Ishikawa (cell line): ENCODE measurements at regions not wholly inside any gene's neighbourhood (a gene's known extent, or its start where the extent isn't known, plus 50 kb on each side); places are given as distances from the start of the nearest gene placed in this dataset.

Source experiments
- CEBPB ChIP-seq: IDR thresholded peaks from 2 replicates; pipeline ENCODE4 v1.6.1; 2012
- CREB1 ChIP-seq: IDR thresholded peaks from 2 replicates; pipeline ENCODE4 v1.6.1; 2012; ENCODE audit warnings: low read depth
- EGR1 ChIP-seq: IDR thresholded peaks from 2 replicates; pipeline ENCODE4 v1.6.1; 2012
- EP300 ChIP-seq: IDR thresholded peaks from 2 replicates; pipeline ENCODE4 v1.6.1; 2012; ENCODE audit warnings: borderline replicate concordance
- FOXM1 ChIP-seq: IDR thresholded peaks from 2 replicates; pipeline ENCODE4 v1.6.1; 2012; ENCODE audit warnings: low read depth, borderline replicate concordance
- MAX ChIP-seq: IDR thresholded peaks from 2 replicates; pipeline ENCODE4 v1.6.1; 2012
- NFIC ChIP-seq: IDR thresholded peaks from 2 replicates; pipeline ENCODE4 v1.6.1; 2012
- RAD21 ChIP-seq: IDR thresholded peaks from 2 replicates; pipeline ENCODE4 v1.6.1; 2012; ENCODE audit warnings: low read depth
- REST ChIP-seq: IDR thresholded peaks from 2 replicates; pipeline ENCODE4 v1.6.1; 2012; ENCODE audit warnings: low read depth, mild to moderate bottlenecking
- TAF1 ChIP-seq: IDR thresholded peaks from 2 replicates; pipeline ENCODE4 v1.6.1; 2012; ENCODE audit warnings: low read depth, mild to moderate bottlenecking
- TCF12 ChIP-seq: IDR thresholded peaks from 2 replicates; pipeline ENCODE4 v1.6.1; 2012; ENCODE audit warnings: low read depth
- TEAD4 ChIP-seq: IDR thresholded peaks from 2 replicates; pipeline ENCODE4 v1.6.1; 2012
- USF1 ChIP-seq: IDR thresholded peaks from 2 replicates; pipeline ENCODE4 v1.6.1; 2012
- YY1 ChIP-seq: IDR thresholded peaks from 2 replicates; pipeline ENCODE4 v1.6.1; 2012; ENCODE audit warnings: low read depth
- ZBTB7A ChIP-seq: IDR thresholded peaks from 2 replicates; pipeline ENCODE4 v1.6.1; 2012; ENCODE audit warnings: low read depth

- TF ChIP-seq YY1, result no peak
- TF ChIP-seq EGR1, result no peak
- no peak for TF ChIP-seq NFIC
- TF ChIP-seq ZBTB7A, result no peak
- no peak for TF ChIP-seq MAX
- no peak for TF ChIP-seq USF1
- TF ChIP-seq TCF12, result no peak
- no peak for TF ChIP-seq REST
- TF ChIP-seq TEAD4, result no peak
- no peak for TF ChIP-seq RAD21
- TF ChIP-seq TAF1, result no peak
- no peak for TF ChIP-seq CREB1
- no peak for TF ChIP-seq CEBPB
- no peak for TF ChIP-seq FOXM1
- no peak for TF ChIP-seq EP300
Observed at GRCh38 chr4:84389406-84389805, 109.7 kb downstream of the NKX6-1 start.

GRCh38 chr4:84385203-84385602, 113.9 kb downstream of the NKX6-1 start:
- no peak for TF ChIP-seq TAF1
- no peak for TF ChIP-seq ZBTB7A
- TF ChIP-seq MAX, result no peak
- TF ChIP-seq REST, result no peak
- TF ChIP-seq NFIC, result no peak
- no peak for TF ChIP-seq TEAD4
- TF ChIP-seq YY1, result no peak
- TF ChIP-seq EP300, result no peak
- no peak for TF ChIP-seq USF1
- TF ChIP-seq CEBPB, result no peak
- TF ChIP-seq RAD21, result no peak
- TF ChIP-seq TCF12, result no peak
- TF ChIP-seq CREB1, result no peak
- TF ChIP-seq FOXM1, result no peak
- no peak for TF ChIP-seq EGR1

GRCh38 chr4:84384801-84385200, 114.3 kb downstream of the NKX6-1 start:
- no peak for TF ChIP-seq ZBTB7A
- TF ChIP-seq CEBPB, result no peak
- no peak for TF ChIP-seq CREB1
- TF ChIP-seq TAF1, result no peak
- TF ChIP-seq NFIC, result no peak
- no peak for TF ChIP-seq EP300
- no peak for TF ChIP-seq USF1
- no peak for TF ChIP-seq YY1
- no peak for TF ChIP-seq FOXM1
- no peak for TF ChIP-seq TEAD4
- no peak for TF ChIP-seq TCF12
- no peak for TF ChIP-seq MAX
- TF ChIP-seq EGR1, result no peak
- TF ChIP-seq RAD21, result no peak
- TF ChIP-seq REST, result no peak

- TF ChIP-seq EP300 (no peak), TCF12 (no peak), RAD21 (no peak), TEAD4 (no peak)
Observed at GRCh38 chr4:84381759-84382158, 117.3 kb downstream of the NKX6-1 start.
